GM12875 (cell line): ENCODE measurements at regions not wholly inside any gene's neighbourhood (a gene's known extent, or its start where the extent isn't known, plus 50 kb on each side); places are given as distances from the start of the nearest gene placed in this dataset.
"Not testable (repeated sequence)": the region's sequence is repeated elsewhere in the genome, so short reads cannot be mapped to it uniquely, and the experiment has no call there.

Source experiments
- H3K4me3 ChIP-seq: one replicate; pipeline ENCODE4 v1.5.1; 2011; ENCODE audit warnings: low read depth, low read length, control low read depth
- CTCF ChIP-seq: IDR thresholded peaks from 2 replicates; pipeline ENCODE4 v1.5.1; 2011; ENCODE audit warnings: low read depth, mild to moderate bottlenecking, control low read depth, inconsistent platforms, low read length, moderate library complexity, borderline replicate concordance; ENCODE audit not compliant: insufficient read depth

- no peak for TF ChIP-seq CTCF
- no peak overlapping the region for H3K4me3 ChIP-seq
These were observed 67.5 kb upstream of the IGLL5 start for GRCh38 chr22:22820076-22820475.

- no peak for TF ChIP-seq CTCF
- no peak overlapping the region for H3K4me3 ChIP-seq
These were observed 67.0 kb upstream of the IGLL5 start for GRCh38 chr22:22820626-22821025.

DNA sequence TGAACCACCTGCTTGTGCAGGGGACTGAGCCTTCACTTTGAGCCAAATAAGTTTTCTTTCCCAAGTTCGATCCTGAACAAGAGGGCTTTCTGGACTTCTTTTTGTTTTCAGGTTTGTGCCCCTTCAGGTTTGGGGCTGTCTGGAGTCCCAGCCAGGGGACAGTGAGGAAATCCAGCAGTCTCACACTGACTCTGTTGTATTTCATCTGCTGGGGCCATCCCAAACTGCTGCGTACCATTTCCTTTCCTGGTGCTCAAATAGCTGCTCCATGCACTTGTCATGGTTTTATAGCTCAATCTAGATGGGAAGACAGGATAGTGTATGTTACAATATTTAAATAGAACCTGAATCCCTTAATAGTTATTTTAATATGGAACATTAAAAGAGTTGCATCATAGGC, 66.3 kb upstream of the IGLL5 start:
- TF ChIP-seq CTCF, result no peak
- H3K4me3 ChIP-seq, result no peak overlapping the region

- H3K4me3 ChIP-seq, result no peak overlapping the region
- TF ChIP-seq CTCF, result no peak
These were observed 65.5 kb upstream of the IGLL5 start for GRCh38 chr22:22822106-22822505.

DNA sequence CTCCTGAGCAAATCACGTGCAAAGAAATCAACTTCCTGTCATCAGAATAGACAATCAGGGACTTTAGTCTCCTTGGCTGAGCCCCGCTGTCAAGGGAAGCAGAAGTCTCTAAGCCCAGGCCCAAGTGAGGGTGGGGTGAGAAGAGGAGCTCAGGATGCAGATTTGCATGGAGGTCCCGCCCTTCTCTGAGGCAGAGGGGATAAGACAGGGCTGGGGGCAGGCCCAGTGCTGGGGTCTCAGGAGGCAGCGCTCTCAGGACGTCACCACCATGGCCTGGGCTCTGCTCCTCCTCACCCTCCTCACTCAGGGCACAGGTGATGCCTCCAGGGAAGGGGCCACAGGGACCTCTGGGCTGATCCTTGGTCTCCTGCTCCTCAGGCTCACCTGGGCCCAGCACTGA, 65.1 kb upstream of the IGLL5 start:
- not testable (repeated sequence) for H3K4me3 ChIP-seq

DNA sequence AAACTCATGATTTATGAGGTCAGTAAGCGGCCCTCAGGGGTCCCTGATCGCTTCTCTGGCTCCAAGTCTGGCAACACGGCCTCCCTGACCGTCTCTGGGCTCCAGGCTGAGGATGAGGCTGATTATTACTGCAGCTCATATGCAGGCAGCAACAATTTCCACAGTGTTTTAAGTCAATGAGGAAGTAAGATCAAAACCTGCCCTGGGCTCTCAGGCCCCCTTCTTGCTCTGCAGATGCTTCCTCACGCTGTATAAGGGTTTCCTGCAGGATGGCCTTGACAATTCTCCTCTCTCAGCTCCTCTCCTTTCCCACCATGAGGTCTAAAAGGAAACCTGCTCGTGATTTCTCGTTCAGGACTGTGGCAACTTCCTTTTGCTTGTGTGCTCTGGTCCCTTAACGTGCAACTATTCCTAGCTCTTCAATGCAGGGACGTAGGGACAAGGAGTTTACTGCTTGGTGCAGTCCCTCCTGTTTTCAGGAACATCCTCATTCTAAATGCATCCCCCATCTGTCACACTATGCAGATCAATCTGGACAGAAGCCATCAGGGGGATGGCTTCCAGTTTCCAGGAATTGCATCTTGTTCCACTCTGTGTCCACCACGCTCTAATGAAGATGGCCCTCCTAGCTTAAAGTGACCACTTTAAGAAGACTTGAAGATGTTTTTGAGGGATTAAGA, 64.3 kb upstream of the IGLL5 start:
- no peak for TF ChIP-seq CTCF
- no peak overlapping the region for H3K4me3 ChIP-seq

GRCh38 chr22:22824340-22825212, 63.0 kb upstream of the IGLL5 start:
- no peak overlapping the region for H3K4me3 ChIP-seq
- TF ChIP-seq CTCF, result no peak

- no peak overlapping the region for H3K4me3 ChIP-seq
- TF ChIP-seq CTCF, result no peak
These were observed 62.4 kb upstream of the IGLL5 start for GRCh38 chr22:22825213-22825593.
